ENCODE measurements at regions not wholly inside any gene's neighbourhood (a gene's known extent, or its start where the extent isn't known, plus 50 kb on each side); places are given as distances from the start of the nearest gene placed in this dataset.
A peak's percentile ranks its signal among the peaks of the same experiment; 100 is the strongest.

DNA sequence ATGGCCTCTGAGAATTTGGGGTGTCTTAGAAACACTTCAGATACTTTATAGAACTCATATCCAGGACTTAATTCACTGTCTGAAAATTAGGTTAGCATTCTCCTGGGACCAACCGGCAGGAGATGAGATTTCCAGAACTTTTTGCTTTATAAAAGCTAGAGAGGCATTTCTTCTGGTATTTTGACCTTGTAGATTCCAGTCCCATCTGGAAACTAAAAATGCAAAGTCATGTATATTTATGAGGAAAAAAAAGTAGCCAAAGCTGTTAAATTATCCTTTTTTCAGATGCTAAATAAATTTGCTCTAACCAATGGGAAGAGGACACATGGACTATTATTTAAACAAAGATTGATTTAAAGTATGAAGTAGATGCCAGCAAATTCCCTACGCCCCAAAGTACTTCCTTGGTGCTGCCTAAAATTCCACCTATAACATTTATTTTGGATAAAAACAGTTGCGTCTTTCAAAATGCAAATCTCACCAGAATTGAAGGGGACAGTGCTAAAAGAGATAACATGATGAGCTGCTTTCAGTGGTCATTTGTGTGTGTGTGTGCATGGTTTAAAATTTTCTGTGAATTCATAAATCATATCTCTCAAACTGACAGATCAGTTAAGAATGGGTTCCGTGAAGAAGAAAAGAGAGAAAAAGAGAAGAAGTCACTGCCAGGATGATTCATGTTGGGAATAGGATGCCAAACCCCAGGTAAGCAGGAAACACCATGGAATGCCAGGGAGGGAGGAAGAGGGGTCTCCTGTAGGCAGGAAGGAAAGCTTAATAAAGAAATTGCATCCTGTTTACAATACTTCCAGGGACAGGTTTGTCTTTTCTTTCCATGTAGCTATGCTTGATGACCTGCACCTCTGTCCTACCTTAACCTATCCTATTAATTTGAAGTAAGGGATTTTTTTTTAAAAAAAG, 97.7 kb upstream of the RGS6 start:
- no peak for DNase-seq

GRCh38 chr14:71852181-71852580, 80.0 kb upstream of the RGS6 start:
- no peak for DNase-seq

DNA sequence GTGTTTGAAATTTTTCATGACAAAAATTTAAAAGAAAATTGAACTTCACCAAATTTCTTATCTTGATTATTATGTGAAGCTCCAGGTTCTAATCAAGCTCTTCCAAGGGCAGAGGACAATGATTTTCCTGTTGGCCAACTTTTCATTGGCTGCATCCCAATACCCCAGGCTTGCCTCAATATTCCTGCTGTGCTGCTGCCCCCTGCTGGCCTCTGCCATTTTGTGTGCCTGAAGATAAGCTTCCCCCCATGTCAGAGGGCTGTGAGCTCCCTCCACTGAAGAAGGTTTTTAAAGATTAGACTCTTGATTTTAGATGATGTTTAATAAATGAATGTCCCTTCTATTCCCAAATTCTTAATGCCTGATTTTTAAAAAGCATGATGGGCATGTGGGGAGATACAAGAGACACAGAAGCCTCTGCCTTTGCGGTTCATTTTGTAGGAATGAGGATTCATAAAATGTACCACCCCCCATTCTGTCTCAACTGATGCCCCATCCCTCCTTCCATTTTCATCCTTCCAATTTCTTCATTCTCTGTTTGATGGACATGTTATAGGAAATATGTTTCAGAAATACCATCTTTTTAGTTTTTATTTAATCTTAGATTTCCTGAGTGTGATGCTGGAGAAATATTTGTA, 76.7 kb upstream of the RGS6 start:
- DNase-seq, result peak; percentile 81

GRCh38 chr14:71856199-71856919, 75.9 kb upstream of the RGS6 start:
- no peak for DNase-seq

GRCh38 chr14:71863049-71863448, 69.2 kb upstream of the RGS6 start:
- DNase-seq, result no peak

DNA sequence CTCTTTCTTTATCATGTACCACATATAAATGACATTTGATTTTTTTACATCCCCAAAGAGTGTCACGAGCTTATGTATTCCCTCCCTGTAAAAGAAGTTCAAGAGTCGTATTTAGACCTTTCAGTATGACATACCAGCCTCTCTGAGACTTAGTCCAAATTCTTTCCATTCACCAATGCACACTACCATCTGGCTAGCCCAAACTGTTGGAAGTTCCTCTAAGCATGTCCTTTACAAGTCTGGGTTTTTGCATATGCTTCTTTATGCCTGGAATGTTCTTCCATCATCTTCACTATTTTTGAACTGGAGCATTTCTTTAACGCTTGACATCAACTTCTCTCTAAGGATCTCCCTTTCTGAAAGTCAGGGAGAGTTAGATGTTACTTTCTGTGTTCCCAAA, 68.5 kb upstream of the RGS6 start:
- no peak for DNase-seq
